ENCODE measurements at regions not wholly inside any gene's neighbourhood (a gene's known extent, or its start where the extent isn't known, plus 50 kb on each side); places are given as distances from the start of the nearest gene placed in this dataset.
"Not testable (repeated sequence)": the region's sequence is repeated elsewhere in the genome, so short reads cannot be mapped to it uniquely, and the experiment has no call there.

DNA sequence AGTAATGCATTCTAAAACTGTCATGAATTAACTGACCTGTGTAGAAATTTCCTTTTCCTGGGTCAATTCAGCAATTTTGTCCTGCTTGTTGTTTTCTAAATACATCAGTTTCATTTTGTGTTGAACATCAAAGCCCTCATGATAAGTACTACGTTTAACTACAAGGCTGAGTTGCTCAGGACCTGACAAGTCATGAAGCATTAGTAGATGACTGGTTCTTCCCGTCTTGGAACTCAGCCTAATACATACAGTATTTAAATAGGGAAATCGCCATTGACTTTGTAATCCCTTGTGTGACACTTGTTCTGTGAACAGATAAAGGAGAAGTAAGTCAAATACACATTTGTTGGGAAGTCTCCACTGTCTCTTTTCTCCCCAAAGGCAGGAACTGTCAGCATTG lies 727.1 kb downstream of the TTLL7 start:
- not testable (repeated sequence) for H3K4me3 ChIP-seq (ENCODE audit: low read depth, low read length); DNase-seq (ENCODE audit: low read depth)

GRCh38 chr1:83270801-83271200 lies 728.1 kb downstream of the TTLL7 start:
- DNase-seq (ENCODE audit: low read depth); H3K4me3 ChIP-seq (ENCODE audit: low read depth, low read length): not testable (repeated sequence)

GRCh38 chr1:83263808-83264207 lies 735.1 kb downstream of the TTLL7 start:
- not testable (repeated sequence) for DNase-seq (ENCODE audit: low read depth); H3K4me3 ChIP-seq (ENCODE audit: low read depth, low read length)

- H3K4me3 ChIP-seq (ENCODE audit: low read depth, low read length); DNase-seq (ENCODE audit: low read depth): not testable (repeated sequence)
Observed at GRCh38 chr1:83251687-83252086, 747.2 kb downstream of the TTLL7 start.

- H3K4me3 ChIP-seq (ENCODE audit: low read depth, low read length); DNase-seq (ENCODE audit: low read depth): not testable (repeated sequence)
Observed at GRCh38 chr1:83246780-83247179, 752.2 kb downstream of the TTLL7 start.

GRCh38 chr1:83244832-83245231 lies 754.1 kb downstream of the TTLL7 start:
- not testable (repeated sequence) for DNase-seq (ENCODE audit: low read depth); H3K4me3 ChIP-seq (ENCODE audit: low read depth, low read length)

GRCh38 chr1:83239568-83239967 lies 759.4 kb downstream of the TTLL7 start:
- DNase-seq (ENCODE audit: low read depth): not testable (repeated sequence)

GRCh38 chr1:83238654-83239053 lies 760.3 kb downstream of the TTLL7 start:
- DNase-seq (ENCODE audit: low read depth); H3K4me3 ChIP-seq (ENCODE audit: low read depth, low read length): not testable (repeated sequence)

More at GRCh38 chr1:83239568-83239967, 759.4 kb downstream of the TTLL7 start:
- not testable (repeated sequence) for H3K4me3 ChIP-seq (ENCODE audit: low read depth, low read length)

- H3K4me3 ChIP-seq (ENCODE audit: low read depth, low read length); DNase-seq (ENCODE audit: low read depth): not testable (repeated sequence)
Observed at GRCh38 chr1:83219788-83220187, 779.1 kb downstream of the TTLL7 start.

GRCh38 chr1:83218036-83218716 lies 780.8 kb downstream of the TTLL7 start:
- not testable (repeated sequence) for H3K4me3 ChIP-seq (ENCODE audit: low read depth, low read length); DNase-seq (ENCODE audit: low read depth)

GRCh38 chr1:83214317-83214716 lies 784.6 kb downstream of the TTLL7 start:
- DNase-seq (ENCODE audit: low read depth): not testable (repeated sequence)

GRCh38 chr1:83213648-83214047 lies 785.3 kb downstream of the TTLL7 start:
- H3K4me3 ChIP-seq (ENCODE audit: low read depth, low read length); DNase-seq (ENCODE audit: low read depth): not testable (repeated sequence)

More at GRCh38 chr1:83214317-83214716, 784.6 kb downstream of the TTLL7 start:
- H3K4me3 ChIP-seq (ENCODE audit: low read depth, low read length): not testable (repeated sequence)

- H3K4me3 ChIP-seq (ENCODE audit: low read depth, low read length); DNase-seq (ENCODE audit: low read depth): not testable (repeated sequence)
Observed at GRCh38 chr1:83212033-83212432, 786.9 kb downstream of the TTLL7 start.

DNA sequence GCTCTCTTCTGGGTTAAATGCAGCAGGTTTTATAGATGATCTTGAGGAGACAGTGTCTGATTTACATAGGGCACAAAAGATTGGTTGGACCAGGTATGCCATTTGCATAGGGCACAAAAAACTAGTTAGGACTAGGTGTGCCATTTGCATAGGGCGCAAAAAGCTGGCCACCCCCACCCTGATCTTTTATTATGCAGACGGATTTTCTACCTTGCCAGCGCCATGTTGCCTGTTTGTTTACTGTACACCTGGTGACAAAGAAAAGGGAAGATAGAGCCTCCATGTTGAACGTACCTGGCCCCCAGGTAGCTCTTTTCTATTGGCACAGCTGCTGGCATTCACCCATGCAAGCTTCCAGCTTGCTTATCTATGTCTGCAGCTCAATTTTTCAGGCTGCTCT lies 790.4 kb downstream of the TTLL7 start:
- DNase-seq (ENCODE audit: low read depth); H3K4me3 ChIP-seq (ENCODE audit: low read depth, low read length): not testable (repeated sequence)

GRCh38 chr1:83194610-83195009 lies 804.3 kb downstream of the TTLL7 start:
- not testable (repeated sequence) for DNase-seq (ENCODE audit: low read depth); H3K4me3 ChIP-seq (ENCODE audit: low read depth, low read length)

- H3K4me3 ChIP-seq (ENCODE audit: low read depth, low read length); DNase-seq (ENCODE audit: low read depth): not testable (repeated sequence)
Observed at GRCh38 chr1:83182033-83182728, 816.8 kb downstream of the TTLL7 start.

GRCh38 chr1:83180621-83181020 lies 818.3 kb downstream of the TTLL7 start:
- H3K4me3 ChIP-seq (ENCODE audit: low read depth, low read length); DNase-seq (ENCODE audit: low read depth): not testable (repeated sequence)

DNA sequence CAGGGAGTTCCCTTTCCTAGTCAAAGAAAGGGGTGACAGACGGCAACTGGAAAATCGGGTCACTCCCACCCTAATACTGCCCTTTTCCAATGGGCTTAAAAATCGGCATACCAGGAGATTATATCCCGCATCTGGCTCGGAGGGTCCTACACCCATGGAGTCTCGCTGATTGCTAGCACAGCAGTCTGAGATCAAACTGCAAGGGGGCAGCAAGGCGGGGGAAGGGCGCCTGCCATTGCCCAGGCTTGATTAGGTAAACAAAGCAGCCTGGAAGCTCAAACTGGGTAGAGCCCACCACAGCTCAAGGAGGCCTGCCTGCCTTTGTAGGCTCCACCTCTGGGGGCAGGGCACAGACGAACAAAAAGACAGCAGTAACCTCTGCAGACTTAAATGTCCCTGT lies 831.3 kb downstream of the TTLL7 start:
- DNase-seq (ENCODE audit: low read depth); H3K4me3 ChIP-seq (ENCODE audit: low read depth, low read length): not testable (repeated sequence)

DNA sequence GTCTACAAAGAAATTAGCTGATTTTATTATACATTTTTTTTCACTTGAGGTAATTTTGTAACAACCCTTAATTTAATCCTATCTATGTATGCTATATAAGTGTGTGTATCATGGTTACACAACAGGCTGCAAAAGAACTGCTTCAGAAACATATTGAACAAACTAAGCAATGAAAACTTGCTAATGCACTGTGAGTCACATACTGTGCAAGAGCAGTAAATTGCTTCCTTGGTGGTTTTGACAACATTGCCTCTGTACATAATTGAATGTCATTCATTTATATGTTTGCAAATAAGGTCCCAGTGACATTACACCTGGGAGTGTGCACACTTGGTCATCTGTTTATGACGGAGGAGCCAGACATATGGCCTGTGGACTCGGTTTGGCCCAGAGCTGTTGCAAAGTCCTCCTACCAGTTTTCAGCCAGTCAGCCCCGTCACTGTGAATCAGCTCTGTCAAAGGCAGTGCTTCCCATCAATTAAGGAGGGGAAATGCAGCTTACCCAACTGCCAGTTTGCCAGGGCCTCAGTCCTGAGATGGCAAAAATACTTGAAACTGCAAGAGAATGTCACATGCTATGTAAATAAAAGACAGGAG lies 835.0 kb downstream of the TTLL7 start:
- not testable (repeated sequence) for H3K4me3 ChIP-seq (ENCODE audit: low read depth, low read length)
- DNase-seq (ENCODE audit: low read depth): peak; percentile 43

GRCh38 chr1:83158924-83159323 lies 840.0 kb downstream of the TTLL7 start:
- DNase-seq (ENCODE audit: low read depth); H3K4me3 ChIP-seq (ENCODE audit: low read depth, low read length): not testable (repeated sequence)
